ENCODE measurements at regions not wholly inside any gene's neighbourhood (a gene's known extent, or its start where the extent isn't known, plus 50 kb on each side); places are given as distances from the start of the nearest gene placed in this dataset.

DNA sequence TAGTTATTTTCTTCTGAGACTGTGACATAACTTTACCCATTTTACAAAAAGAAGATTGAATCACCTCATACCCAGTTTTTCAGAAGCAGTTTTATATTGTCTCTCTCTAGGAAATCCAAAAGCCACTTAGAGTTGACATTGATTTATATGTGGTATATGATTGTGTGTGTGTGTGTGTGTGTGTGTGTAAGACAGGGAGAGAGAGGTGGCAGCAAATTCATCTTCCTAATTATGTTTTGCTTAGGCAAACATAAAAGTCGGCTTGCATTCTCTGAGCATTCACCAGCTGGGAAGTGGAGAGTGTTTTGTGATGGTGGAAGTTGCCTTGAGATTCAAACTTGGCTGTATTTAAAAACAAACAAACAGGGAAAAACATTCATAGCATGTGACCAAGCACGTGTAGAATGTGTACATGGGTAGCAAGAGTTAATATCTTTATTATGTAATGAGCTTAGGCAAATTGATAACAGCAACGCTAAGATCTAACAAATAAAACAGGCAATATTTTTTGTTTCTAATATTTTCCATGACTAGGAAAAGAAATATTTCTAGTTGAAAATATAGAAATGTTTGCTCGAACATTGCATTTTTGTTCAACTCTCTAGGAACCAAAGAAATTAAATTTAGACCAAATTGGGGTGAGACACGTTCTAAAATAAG is 64.4 kb upstream of the IGF1R start (continued):
- TF ChIP-seq, protein P1, sequence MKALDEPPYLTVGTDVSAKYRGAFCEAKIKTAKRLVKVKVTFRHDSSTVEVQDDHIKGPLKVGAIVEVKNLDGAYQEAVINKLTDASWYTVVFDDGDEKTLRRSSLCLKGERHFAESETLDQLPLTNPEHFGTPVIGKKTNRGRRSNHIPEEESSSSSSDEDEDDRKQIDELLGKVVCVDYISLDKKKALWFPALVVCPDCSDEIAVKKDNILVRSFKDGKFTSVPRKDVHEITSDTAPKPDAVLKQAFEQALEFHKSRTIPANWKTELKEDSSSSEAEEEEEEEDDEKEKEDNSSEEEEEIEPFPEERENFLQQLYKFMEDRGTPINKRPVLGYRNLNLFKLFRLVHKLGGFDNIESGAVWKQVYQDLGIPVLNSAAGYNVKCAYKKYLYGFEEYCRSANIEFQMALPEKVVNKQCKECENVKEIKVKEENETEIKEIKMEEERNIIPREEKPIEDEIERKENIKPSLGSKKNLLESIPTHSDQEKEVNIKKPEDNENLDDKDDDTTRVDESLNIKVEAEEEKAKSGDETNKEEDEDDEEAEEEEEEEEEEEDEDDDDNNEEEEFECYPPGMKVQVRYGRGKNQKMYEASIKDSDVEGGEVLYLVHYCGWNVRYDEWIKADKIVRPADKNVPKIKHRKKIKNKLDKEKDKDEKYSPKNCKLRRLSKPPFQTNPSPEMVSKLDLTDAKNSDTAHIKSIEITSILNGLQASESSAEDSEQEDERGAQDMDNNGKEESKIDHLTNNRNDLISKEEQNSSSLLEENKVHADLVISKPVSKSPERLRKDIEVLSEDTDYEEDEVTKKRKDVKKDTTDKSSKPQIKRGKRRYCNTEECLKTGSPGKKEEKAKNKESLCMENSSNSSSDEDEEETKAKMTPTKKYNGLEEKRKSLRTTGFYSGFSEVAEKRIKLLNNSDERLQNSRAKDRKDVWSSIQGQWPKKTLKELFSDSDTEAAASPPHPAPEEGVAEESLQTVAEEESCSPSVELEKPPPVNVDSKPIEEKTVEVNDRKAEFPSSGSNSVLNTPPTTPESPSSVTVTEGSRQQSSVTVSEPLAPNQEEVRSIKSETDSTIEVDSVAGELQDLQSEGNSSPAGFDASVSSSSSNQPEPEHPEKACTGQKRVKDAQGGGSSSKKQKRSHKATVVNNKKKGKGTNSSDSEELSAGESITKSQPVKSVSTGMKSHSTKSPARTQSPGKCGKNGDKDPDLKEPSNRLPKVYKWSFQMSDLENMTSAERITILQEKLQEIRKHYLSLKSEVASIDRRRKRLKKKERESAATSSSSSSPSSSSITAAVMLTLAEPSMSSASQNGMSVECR (CRISPR knock-in tag; IDR thresholded peaks at IDR 0.05; ENCODE audit: borderline replicate concordance) = no peak
- TF ChIP-seq, protein P2, sequence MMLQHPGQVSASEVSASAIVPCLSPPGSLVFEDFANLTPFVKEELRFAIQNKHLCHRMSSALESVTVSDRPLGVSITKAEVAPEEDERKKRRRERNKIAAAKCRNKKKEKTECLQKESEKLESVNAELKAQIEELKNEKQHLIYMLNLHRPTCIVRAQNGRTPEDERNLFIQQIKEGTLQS (CRISPR knock-in tag; conservative IDR thresholded peaks at IDR 0.05) = no peak
- no peak for TF ChIP-seq SP1 (CRISPR knock-in tag; conservative IDR thresholded peaks at IDR 0.05)
- TF ChIP-seq, protein P3, sequence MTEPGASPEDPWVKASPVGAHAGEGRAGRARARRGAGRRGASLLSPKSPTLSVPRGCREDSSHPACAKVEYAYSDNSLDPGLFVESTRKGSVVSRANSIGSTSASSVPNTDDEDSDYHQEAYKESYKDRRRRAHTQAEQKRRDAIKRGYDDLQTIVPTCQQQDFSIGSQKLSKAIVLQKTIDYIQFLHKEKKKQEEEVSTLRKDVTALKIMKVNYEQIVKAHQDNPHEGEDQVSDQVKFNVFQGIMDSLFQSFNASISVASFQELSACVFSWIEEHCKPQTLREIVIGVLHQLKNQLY (CRISPR knock-in tag; IDR thresholded peaks at IDR 0.05) = no peak
- TF ChIP-seq, protein P4, sequence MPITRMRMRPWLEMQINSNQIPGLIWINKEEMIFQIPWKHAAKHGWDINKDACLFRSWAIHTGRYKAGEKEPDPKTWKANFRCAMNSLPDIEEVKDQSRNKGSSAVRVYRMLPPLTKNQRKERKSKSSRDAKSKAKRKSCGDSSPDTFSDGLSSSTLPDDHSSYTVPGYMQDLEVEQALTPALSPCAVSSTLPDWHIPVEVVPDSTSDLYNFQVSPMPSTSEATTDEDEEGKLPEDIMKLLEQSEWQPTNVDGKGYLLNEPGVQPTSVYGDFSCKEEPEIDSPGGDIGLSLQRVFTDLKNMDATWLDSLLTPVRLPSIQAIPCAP (CRISPR knock-in tag; IDR thresholded peaks at IDR 0.05) = no peak

DNA sequence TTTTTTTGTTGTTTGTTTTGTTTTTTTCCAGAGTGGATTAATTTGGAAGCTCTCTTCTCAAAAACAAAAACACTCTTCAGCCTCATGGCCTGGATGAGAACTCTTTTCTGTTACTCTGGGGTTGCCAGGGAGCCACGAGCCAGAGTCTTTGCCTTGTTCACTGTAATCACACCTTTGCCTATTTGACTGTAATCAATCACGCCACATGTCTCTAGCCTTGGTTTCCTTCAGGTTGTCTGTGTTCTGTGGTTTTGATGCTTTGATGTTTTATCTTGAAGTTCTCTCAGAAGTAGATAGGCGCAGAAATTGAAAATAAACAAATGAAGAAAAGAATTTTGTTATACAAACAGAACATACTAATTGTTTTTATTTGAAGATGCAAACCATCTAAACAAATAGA is 62.3 kb upstream of the IGF1R start:
- DNase-seq (ENCODE audit: low spot score) (no peak), ATAC-seq (no peak)
- Mint-ChIP-seq H3K4me1 (peaks cover 13% of the 10 kb centered on the region), H3K9me3 (no peaks in the 10 kb centered on the region), H3K27me3 (ENCODE audit: low read depth) (no peaks in the 10 kb centered on the region), H3K27ac (no peak overlapping the region; the same call in 1 of the 2 replicates), H3K4me3 (no peak overlapping the region), H3K36me3 (no peaks in the 10 kb centered on the region)
- TF ChIP-seq NFYB (CRISPR knock-in tag; conservative IDR thresholded peaks at IDR 0.05; ENCODE audit: low read depth) (no peak), ZNF232 (CRISPR knock-in tag; IDR thresholded peaks at IDR 0.05) (no peak), NR2C2 (CRISPR knock-in tag; IDR thresholded peaks at IDR 0.05) (no peak), ETV6 (CRISPR knock-in tag; IDR thresholded peaks at IDR 0.05) (no peak), RORB (CRISPR knock-in tag; IDR thresholded peaks at IDR 0.05) (no peak), ZNF121 (CRISPR knock-in tag; IDR thresholded peaks at IDR 0.05) (no peak), NFATC4 (CRISPR knock-in tag; IDR thresholded peaks at IDR 0.05) (no peak), CREM (CRISPR knock-in tag; IDR thresholded peaks at IDR 0.05) (no peak)
- TF ChIP-seq, protein P5, sequence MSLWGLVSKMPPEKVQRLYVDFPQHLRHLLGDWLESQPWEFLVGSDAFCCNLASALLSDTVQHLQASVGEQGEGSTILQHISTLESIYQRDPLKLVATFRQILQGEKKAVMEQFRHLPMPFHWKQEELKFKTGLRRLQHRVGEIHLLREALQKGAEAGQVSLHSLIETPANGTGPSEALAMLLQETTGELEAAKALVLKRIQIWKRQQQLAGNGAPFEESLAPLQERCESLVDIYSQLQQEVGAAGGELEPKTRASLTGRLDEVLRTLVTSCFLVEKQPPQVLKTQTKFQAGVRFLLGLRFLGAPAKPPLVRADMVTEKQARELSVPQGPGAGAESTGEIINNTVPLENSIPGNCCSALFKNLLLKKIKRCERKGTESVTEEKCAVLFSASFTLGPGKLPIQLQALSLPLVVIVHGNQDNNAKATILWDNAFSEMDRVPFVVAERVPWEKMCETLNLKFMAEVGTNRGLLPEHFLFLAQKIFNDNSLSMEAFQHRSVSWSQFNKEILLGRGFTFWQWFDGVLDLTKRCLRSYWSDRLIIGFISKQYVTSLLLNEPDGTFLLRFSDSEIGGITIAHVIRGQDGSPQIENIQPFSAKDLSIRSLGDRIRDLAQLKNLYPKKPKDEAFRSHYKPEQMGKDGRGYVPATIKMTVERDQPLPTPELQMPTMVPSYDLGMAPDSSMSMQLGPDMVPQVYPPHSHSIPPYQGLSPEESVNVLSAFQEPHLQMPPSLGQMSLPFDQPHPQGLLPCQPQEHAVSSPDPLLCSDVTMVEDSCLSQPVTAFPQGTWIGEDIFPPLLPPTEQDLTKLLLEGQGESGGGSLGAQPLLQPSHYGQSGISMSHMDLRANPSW (CRISPR knock-in tag; conservative IDR thresholded peaks at IDR 0.05; ENCODE audit: low read depth) = no peak
- TF ChIP-seq, protein P2 (CRISPR knock-in tag; conservative IDR thresholded peaks at IDR 0.05) = no peak
- TF ChIP-seq, protein P6, sequence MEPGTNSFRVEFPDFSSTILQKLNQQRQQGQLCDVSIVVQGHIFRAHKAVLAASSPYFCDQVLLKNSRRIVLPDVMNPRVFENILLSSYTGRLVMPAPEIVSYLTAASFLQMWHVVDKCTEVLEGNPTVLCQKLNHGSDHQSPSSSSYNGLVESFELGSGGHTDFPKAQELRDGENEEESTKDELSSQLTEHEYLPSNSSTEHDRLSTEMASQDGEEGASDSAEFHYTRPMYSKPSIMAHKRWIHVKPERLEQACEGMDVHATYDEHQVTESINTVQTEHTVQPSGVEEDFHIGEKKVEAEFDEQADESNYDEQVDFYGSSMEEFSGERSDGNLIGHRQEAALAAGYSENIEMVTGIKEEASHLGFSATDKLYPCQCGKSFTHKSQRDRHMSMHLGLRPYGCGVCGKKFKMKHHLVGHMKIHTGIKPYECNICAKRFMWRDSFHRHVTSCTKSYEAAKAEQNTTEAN (CRISPR knock-in tag; IDR thresholded peaks at IDR 0.05) = no peak
- TF ChIP-seq, protein P7, sequence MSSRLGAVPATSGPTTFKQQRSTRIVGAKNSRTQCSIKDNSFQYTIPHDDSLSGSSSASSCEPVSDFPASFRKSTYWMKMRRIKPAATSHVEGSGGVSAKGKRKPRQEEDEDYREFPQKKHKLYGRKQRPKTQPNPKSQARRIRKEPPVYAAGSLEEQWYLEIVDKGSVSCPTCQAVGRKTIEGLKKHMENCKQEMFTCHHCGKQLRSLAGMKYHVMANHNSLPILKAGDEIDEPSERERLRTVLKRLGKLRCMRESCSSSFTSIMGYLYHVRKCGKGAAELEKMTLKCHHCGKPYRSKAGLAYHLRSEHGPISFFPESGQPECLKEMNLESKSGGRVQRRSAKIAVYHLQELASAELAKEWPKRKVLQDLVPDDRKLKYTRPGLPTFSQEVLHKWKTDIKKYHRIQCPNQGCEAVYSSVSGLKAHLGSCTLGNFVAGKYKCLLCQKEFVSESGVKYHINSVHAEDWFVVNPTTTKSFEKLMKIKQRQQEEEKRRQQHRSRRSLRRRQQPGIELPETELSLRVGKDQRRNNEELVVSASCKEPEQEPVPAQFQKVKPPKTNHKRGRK (CRISPR knock-in tag; IDR thresholded peaks at IDR 0.05; ENCODE audit: borderline replicate concordance) = no peak
- TF ChIP-seq, protein P8, sequence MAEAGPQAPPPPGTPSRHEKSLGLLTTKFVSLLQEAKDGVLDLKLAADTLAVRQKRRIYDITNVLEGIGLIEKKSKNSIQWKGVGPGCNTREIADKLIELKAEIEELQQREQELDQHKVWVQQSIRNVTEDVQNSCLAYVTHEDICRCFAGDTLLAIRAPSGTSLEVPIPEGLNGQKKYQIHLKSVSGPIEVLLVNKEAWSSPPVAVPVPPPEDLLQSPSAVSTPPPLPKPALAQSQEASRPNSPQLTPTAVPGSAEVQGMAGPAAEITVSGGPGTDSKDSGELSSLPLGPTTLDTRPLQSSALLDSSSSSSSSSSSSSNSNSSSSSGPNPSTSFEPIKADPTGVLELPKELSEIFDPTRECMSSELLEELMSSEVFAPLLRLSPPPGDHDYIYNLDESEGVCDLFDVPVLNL (CRISPR knock-in tag; IDR thresholded peaks at IDR 0.05; ENCODE audit: borderline replicate concordance, low read depth) = no peak
- ChIA-PET POLR2A (no interaction called here), CTCF (no interaction called here)

All from WTC11 (cell line).